Gastroesophageal sphincter (tissue), 4 donors: ENCODE measurements at regions not wholly inside any gene's neighbourhood (a gene's known extent, or its start where the extent isn't known, plus 50 kb on each side); places are given as distances from the start of the nearest gene placed in this dataset.

Source experiments
- ATAC-seq: fragments of 150-250 bp; one replicate; pipeline ENCODE4 v1.9.1; 2016; ENCODE audit warnings: mild to moderate bottlenecking, moderate library complexity
- H3K27ac ChIP-seq, 4 donors: fragments of 200-600 bp; sonication (generic) in 3 of 4; 1 replicate in 3 of 4; 2 replicates in 1 of 4; pipeline ENCODE4 v1.5.1; 2016 to 2019
- H3K27me3 ChIP-seq: fragments of 200-600 bp; sonication (generic); one replicate; pipeline ENCODE4 v1.5.1; 2019
- H3K36me3 ChIP-seq, 2 donors: fragments of 200-600 bp; sonication (generic); one replicate each; pipeline ENCODE4 v1.5.1; 2019; ENCODE audit warnings: control low read depth in 1 of 2
- H3K4me1 ChIP-seq, 3 donors: fragments of 200-600 bp; sonication (generic); 1 replicate in 2 of 3; 2 replicates in 1 of 3; pipeline ENCODE4 v1.5.1; 2016 to 2019; ENCODE audit warnings: control low read depth in 2 of 3
- H3K4me3 ChIP-seq, 2 donors: fragments of 200-600 bp; sonication (generic); one replicate each; pipeline ENCODE4 v1.5.1; 2019; ENCODE audit warnings: mild to moderate bottlenecking in 1 of 2, moderate library complexity in 1 of 2
- H3K9me3 ChIP-seq, 3 donors: fragments of 200-600 bp; sonication (generic); one replicate each; pipeline ENCODE4 v1.5.1; 2017 to 2019; ENCODE audit warnings: control low read depth in 2 of 3
- EP300 ChIP-seq: sonication (generic); formaldehyde crosslinking; IDR thresholded peaks from one replicate; pipeline ENCODE4 v1.6.1; 2017; ENCODE audit warnings: antibody characterized with exemption, mild to moderate bottlenecking
- POLR2A ChIP-seq, 2 donors: fragments of 450-650 bp; IDR thresholded peaks; one replicate each; pipeline ENCODE4 v1.6.1; 2017; ENCODE audit warnings: antibody characterized with exemption in 2 of 2, mild to moderate bottlenecking in 2 of 2, moderate library complexity in 1 of 2
- POLR2AphosphoS5 ChIP-seq: sonication (generic); formaldehyde crosslinking; IDR thresholded peaks from one replicate; pipeline ENCODE4 v1.6.1; 2017; ENCODE audit warnings: antibody characterized with exemption
- WGBS, 2 donors: methylation state at CpG; one replicate each; pipeline ENCODE4 v1.1.5; 2018; ENCODE audit warnings: low coverage in 1 of 2; 5-methylcytosine and 5-hydroxymethylcytosine counted together
- TF ChIP-seq, protein P1 (sequence below), 4 experiments: fragments of 200-600 bp in 2 of 4; fragments of 450-650 bp in 2 of 4; sonication (generic) in 1 of 4; IDR thresholded peaks; one replicate each; pipeline ENCODE4 v1.5.1; 2017 to 2019; ENCODE audit warnings: antibody characterized with exemption in 4 of 4, mild to moderate bottlenecking in 2 of 4, moderate library complexity in 2 of 4

DNA sequence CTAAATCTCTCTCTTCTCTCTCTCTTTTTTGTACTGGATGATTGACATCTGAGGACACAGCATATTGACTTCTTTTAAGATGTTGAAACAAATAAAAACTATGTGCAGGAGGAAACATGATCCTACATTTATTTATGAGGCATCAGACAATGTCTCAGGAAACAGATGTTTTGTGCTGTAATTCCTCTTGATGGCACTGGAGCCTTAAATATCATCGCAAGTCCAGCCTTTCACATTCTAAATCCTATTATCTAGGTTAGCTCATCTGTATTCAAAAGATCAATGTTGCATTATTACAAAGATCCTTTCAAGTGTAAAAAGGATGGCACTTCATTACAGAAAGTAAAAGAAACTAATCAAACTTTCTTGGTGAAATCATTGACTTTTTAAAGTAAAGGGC is 63.9 kb downstream of the MAT2B start:
- 78 to 79% methylated on average over 1 of the region's 1 CpG for WGBS, 2 donors

DNA sequence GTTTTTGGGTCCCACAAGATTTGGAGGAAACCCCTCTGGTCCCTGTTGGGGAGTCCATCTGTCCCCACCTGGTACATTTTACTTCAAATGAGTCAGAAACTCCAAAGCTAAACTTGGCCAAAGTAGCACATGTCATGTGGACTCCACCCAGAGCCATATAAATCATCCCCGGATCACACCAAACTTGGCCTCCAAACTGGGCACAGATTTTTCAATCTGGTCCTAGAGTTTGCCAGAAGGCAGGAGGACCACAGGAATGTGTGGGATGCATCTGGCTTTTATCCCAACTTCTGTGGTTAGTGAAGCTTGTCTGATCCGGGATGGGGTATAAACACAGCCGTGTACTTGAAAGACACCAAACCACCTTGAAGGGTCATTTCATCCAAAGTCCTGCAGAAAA is 66.3 kb downstream of the MAT2B start:
- H3K27me3 ChIP-seq: peaks cover 41% of the 10 kb centered on the region
- ATAC-seq: no peak
- H3K36me3 ChIP-seq: no peaks in the 10 kb centered on the region
- no peak overlapping the region for H3K4me3 ChIP-seq
- H3K4me1 ChIP-seq: peaks cover 0 to 3% (median 0%) of the 10 kb centered on the region in 3 donors
- WGBS, 2 donors: 15 to 25% methylated on average over 3 of the region's 3 CpGs
- TF ChIP-seq POLR2A (IDR thresholded peaks at IDR 0.05): no peak
- TF ChIP-seq POLR2AphosphoS5: no peak
- no peak for TF ChIP-seq EP300
- no peaks in the 10 kb centered on the region for H3K9me3 ChIP-seq
- H3K27ac ChIP-seq: no peak overlapping the region

More for the DNA sequence above, 63.9 kb downstream of the MAT2B start:
- peaks cover 65% of the 10 kb centered on the region for H3K27me3 ChIP-seq
- H3K9me3 ChIP-seq: no peaks in the 10 kb centered on the region
- ATAC-seq: no peak
- no peaks in the 10 kb centered on the region for H3K36me3 ChIP-seq
- H3K4me3 ChIP-seq: no peak overlapping the region
- H3K4me1 ChIP-seq: peaks cover 0 to 23% (median 0%) of the 10 kb centered on the region in 3 donors
- TF ChIP-seq POLR2A (IDR thresholded peaks at IDR 0.05): no peak
- TF ChIP-seq EP300: no peak
- TF ChIP-seq POLR2AphosphoS5: no peak
- TF ChIP-seq, protein P1, sequence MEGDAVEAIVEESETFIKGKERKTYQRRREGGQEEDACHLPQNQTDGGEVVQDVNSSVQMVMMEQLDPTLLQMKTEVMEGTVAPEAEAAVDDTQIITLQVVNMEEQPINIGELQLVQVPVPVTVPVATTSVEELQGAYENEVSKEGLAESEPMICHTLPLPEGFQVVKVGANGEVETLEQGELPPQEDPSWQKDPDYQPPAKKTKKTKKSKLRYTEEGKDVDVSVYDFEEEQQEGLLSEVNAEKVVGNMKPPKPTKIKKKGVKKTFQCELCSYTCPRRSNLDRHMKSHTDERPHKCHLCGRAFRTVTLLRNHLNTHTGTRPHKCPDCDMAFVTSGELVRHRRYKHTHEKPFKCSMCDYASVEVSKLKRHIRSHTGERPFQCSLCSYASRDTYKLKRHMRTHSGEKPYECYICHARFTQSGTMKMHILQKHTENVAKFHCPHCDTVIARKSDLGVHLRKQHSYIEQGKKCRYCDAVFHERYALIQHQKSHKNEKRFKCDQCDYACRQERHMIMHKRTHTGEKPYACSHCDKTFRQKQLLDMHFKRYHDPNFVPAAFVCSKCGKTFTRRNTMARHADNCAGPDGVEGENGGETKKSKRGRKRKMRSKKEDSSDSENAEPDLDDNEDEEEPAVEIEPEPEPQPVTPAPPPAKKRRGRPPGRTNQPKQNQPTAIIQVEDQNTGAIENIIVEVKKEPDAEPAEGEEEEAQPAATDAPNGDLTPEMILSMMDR (IDR thresholded peaks at IDR 0.05): no peak
- no peak overlapping the region for H3K27ac ChIP-seq

DNA sequence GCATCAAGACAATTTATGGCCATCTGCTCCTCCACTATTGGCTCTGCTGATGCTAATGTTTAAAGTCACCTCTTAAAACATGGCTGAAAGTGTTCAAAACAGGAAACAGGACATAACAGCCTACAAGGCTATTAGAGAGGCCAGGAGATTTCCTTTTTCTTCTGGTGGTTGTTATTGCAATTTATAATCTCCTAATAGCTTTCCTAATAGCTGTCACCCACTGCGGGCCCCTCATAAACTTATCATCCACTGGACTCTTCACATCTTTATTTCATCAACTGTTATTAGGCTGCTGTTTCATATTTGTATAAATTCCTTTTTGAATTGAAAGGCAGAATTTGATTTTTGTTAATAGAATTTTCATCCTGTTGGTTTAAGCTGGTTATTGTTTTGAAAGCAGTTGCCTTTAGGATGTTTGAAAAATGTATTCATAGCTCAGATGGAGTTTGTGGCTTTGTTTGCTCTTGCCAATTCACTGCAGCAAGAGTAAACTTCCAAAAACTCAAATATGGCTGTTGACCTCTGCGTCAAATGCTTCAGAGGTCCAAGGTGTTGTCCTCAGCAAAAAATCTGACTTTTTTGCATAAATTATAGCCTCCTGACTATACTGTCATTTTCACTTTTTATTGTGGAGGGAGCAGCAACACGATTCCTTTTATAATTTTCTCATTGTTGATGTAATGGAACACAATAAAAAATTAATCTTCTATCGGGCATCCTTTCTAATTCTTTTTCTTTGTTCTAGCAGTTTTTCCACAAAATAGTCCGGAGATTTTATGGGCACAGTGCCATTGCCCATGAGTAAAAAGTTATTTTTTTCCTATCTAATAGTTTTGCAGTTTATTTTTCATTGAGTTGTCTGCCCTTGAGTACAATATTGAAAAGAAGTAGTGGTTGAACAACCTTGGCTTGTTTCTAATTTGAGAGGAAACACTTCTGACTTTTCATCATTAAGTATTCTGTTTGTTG is 69.3 kb downstream of the MAT2B start:
- Histone ChIP-seq H3K4me3 (no peak overlapping the region), H3K27me3 (peaks cover 23% of the 10 kb centered on the region), H3K27ac (no peak overlapping the region), H3K4me1 (no peaks in the 10 kb centered on the region), H3K9me3 (no peaks in the 10 kb centered on the region), H3K36me3 (no peaks in the 10 kb centered on the region)
- no peak for ATAC-seq
- 48 to 54% methylated on average over 5 of the region's 5 CpGs for WGBS, 2 donors
- TF ChIP-seq EP300 (no peak), POLR2AphosphoS5 (no peak), POLR2A (IDR thresholded peaks at IDR 0.05) (no peak)
- TF ChIP-seq, protein P1 (IDR thresholded peaks at IDR 0.05): no peak

DNA sequence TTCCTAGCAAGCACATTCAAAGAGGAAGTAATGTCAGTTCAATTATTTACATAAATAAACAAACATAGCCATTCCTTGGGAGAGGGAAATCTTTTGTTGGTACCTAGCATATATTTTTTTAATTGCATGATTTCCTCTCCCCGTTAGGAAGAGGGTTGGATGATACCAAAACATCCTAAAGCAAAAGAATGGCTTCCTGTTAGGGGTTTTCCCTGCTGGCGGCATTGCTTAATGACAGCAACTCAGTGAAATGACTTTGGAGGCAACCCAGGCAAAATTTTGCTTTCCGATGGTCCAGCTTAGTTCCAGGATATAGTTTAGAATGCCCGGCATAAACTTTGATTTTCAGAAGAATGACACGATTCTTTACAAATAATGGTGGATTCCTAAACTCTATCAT is 73.2 kb downstream of the MAT2B start:
- 65% methylated on average over 2 to 5 of the region's 5 CpGs for WGBS, 2 donors

DNA sequence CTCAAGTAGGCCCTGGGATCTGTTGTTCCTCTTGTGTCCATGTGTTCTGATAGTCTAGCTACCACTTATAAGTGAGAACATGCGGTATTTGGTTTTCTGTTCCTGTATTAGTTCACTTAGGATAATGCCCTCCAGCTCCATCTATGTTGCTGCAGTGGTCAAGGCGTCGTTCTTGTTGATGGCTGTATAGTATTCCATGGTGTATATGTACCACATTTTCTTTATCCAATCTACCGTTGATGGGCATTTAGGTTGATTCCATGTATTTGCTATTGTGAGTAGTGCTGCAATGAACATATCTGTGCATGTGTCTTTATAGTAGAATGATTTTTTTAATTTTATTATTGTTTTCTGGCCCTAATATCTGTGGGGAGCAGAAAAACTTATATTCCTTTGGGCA is 74.3 kb downstream of the MAT2B start:
- Histone ChIP-seq H3K27ac (no peak overlapping the region), H3K27me3 (peaks cover 16% of the 10 kb centered on the region), H3K4me1 (no peaks in the 10 kb centered on the region), H3K4me3 (no peak overlapping the region), H3K9me3 (no peaks in the 10 kb centered on the region), H3K36me3 (no peaks in the 10 kb centered on the region)
- TF ChIP-seq, protein P1 (IDR thresholded peaks at IDR 0.05): no peak
- no peak for TF ChIP-seq POLR2A (IDR thresholded peaks at IDR 0.05)
- TF ChIP-seq POLR2AphosphoS5: no peak
- no peak for TF ChIP-seq EP300
- ATAC-seq: no peak
- 92 to 95% methylated on average over 4 of the region's 4 CpGs for WGBS, 2 donors

More for the DNA sequence above, 73.2 kb downstream of the MAT2B start:
- H3K9me3 ChIP-seq: no peaks in the 10 kb centered on the region
- H3K36me3 ChIP-seq: no peaks in the 10 kb centered on the region
- peaks cover 16% of the 10 kb centered on the region for H3K27me3 ChIP-seq
- H3K4me1 ChIP-seq: no peaks in the 10 kb centered on the region
- no peak for TF ChIP-seq EP300
- TF ChIP-seq, protein P1 (IDR thresholded peaks at IDR 0.05): no peak
- TF ChIP-seq POLR2A (IDR thresholded peaks at IDR 0.05): no peak
- TF ChIP-seq POLR2AphosphoS5: no peak
- no peak overlapping the region for H3K4me3 ChIP-seq
- H3K27ac ChIP-seq: no peak overlapping the region
- ATAC-seq: no peak
